ENCODE measurements at regions not wholly inside any gene's neighbourhood (a gene's known extent, or its start where the extent isn't known, plus 50 kb on each side); places are given as distances from the start of the nearest gene placed in this dataset.
"Not testable (repeated sequence)": the region's sequence is repeated elsewhere in the genome, so short reads cannot be mapped to it uniquely, and the experiment has no call there.

GRCh38 chr14:106234525-106235254, 708.3 kb downstream of the TMEM121 start:
- not testable (repeated sequence) for DNase-seq

DNA sequence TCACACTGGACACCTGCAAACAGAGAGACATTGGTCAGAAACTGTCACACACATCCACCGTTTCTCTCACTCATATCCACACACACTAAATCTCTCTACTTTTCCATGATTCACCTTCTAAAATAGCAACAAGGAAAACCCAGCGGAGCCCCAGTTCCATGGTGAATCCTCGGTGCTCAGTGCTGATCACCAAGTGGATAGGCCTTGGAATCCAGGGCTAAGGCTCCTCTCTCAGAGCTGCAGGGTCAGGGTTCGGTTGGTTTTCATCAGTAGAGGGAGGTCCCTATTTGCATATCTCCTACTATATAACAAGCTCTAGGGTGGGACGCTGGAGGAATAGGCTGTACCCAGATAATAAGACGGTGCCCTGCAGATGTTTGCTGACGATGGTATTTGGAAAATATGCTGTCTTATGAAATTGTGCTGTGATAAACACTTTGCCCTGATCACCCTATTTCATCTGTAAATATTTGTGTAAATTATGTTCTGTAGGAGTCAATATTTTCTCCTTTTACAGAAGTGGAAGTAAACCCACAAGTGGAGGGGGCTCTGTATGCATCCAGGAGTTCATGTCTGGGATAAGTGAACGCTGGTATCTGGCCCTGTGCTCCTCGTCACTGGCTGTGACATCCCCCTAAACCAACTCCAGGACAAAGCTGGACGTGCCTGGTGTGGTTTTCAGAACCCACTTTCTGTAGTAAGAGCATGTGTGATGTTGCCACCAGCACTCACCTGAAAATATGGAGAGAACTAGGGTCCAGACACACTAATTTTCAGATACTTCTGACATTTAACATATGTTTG, 709.2 kb downstream of the TMEM121 start:
- no peak for DNase-seq

DNA sequence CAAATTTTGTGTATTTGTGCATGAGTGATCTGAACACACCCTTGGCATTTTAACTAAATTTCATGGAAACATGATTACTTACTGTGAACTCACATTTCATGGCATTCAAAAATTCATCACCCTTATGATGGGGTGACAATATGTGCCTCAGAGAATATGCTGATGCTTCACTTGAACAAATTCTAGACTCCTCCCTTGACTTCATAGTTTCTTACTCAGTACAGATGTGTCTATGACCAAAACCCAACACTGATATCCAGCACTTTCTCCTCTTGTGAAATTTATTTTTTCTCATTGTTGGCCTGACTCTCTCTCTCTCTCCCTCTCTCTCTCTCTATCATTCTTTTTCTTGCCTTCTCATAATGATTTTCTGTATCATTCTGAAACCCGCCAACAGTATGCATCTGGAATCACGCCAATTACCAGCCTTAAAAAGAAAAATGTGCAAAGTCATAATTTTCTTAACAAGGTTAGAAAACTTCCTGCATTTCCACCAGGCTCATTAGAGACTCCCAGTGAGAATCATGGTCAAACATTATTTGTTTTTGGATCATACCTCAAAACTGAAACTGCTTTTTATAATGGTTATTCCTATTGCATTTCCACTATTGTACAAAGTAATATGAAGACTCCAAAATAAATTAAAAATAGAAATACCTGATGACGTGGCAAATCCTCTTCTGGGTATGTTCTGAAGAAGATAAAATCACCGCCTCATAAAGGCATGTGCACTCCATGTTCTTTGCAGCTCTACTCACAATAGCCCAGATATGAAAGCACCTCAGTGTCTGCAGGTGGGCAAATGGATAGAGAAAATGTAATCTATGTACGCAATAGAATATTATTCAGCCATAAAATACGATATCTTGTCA, 722.2 kb downstream of the TMEM121 start:
- DNase-seq = no peak

DNA sequence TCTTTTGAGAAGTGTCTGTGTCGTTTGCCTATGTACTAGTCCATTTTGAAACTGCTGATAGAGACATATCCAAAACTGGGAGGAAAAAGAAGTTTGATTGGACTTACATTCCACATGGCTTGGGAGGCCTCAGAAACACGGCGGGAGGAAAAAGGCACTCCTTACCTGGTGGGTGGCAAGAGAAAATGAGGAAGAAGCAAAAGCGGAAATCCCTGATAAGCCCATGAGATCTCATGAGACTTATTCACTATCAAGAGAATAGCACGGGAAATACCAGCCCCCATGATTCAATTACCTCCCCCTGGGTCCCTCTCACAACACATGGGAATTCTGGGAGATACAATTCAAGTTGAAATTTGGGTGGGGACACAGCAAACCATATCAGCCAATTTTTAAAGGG, 727.6 kb downstream of the TMEM121 start:
- not testable (repeated sequence) for DNase-seq

GRCh38 chr14:106257569-106257994, 731.2 kb downstream of the TMEM121 start:
- DNase-seq = not testable (repeated sequence)

GRCh38 chr14:106268013-106268727, 741.8 kb downstream of the TMEM121 start:
- peak; percentile 39 for DNase-seq

- no peak for DNase-seq
These were observed 742.6 kb downstream of the TMEM121 start for GRCh38 chr14:106269029-106269428.

- DNase-seq = no peak
These were observed 743.2 kb downstream of the TMEM121 start for GRCh38 chr14:106269451-106270204.

DNA sequence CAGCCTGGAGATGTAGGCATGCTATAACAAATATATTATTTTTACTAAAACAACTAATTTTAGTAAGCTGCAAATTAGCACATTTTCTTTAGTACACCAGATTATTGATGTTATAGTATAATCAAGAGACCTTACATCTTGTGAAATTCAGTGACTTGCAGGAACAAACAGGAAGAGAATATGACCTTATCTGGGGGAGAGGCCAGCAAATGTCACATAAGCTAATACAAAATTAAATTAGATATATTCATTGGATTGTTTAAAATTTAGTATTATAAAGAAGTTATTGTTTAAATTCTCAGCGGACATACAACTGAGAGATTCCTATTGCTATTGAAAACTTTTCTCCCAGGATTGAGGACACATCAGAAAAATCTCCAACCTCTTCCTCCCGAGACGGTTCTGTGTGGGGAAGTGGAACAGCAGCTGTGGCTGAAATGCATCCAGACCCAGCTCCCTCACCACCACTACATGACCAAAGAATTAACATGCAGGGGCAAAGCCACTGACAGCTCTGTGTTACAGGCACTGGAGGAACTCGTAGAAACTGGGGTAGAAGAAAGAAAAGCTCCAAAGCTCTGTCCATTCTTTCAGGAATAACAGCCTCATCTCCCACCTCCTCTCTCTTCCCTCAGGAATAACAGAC, 744.2 kb downstream of the TMEM121 start:
- DNase-seq = not testable (repeated sequence)

DNA sequence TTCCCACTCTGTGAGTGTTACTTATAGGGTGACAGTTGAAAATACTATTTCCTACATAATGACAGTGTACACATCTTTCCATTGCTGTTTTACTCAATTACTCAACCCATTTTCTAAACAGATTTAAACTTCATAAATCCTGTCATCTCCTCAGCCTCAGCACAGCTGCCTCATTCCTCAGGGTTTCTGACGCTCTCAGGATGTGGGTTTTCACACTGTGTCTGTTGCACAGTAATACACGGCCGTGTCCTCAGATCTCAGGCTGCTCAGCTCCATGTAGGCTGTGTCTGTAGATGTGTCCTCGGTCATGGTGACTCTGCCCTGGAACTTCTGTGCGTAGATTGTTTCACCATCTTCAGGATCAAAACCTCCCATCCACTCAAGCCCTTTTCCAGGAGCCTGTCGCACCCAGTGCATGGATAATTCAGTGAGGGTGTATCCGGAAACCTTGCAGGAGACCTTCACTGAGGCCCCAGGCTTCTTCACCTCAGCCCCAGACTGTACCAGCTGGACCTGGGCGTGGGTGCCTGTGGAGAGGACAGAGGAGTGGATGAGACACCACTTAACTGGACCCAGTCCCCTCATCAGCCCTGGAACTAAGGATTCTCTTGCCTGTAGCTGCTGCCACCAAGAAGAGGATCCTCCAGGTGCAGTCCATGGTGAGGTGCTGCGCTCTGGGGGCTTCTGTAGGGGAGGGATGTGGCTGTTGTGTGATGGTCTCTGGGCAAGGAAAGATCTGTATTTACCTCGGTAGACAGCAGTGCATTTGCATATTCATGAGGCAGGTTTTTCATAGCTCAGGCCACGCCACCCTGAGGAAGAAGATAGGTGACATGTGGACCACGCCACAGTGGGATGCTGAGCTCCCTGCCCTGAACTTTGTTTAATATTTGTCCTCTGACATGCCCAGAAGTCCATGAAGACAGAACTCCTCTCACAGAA, 750.2 kb downstream of the TMEM121 start:
- no peak for DNase-seq

GRCh38 chr14:106277503-106277902, 751.1 kb downstream of the TMEM121 start:
- no peak for DNase-seq

GRCh38 chr14:106280876-106281275, 754.5 kb downstream of the TMEM121 start:
- DNase-seq = no peak

- DNase-seq = no peak
These were observed 760.4 kb downstream of the TMEM121 start for GRCh38 chr14:106286697-106287290.

- no peak for DNase-seq
These were observed 761.1 kb downstream of the TMEM121 start for GRCh38 chr14:106287506-106287905.

- no peak for DNase-seq
These were observed 765.2 kb downstream of the TMEM121 start for GRCh38 chr14:106291626-106292025.

DNA sequence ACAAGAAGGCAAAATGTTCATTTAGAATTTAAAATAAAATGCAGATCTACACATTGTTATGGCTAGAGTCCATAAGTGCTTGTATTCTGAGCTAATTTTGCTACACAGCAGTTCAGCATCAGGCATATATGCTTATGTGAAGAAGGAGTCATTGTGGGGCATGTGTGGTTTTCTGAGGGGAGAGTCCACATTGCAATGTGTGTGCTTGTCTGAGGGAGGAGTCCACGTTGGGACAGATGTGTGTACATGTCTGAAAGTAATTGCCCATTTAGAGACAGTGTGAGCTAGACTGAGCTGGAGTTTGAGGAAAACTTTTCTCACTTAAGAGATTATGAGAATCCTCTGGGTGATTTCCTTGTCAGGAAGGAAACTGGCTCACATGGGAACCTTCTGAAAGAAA, 767.9 kb downstream of the TMEM121 start:
- DNase-seq = no peak

DNA sequence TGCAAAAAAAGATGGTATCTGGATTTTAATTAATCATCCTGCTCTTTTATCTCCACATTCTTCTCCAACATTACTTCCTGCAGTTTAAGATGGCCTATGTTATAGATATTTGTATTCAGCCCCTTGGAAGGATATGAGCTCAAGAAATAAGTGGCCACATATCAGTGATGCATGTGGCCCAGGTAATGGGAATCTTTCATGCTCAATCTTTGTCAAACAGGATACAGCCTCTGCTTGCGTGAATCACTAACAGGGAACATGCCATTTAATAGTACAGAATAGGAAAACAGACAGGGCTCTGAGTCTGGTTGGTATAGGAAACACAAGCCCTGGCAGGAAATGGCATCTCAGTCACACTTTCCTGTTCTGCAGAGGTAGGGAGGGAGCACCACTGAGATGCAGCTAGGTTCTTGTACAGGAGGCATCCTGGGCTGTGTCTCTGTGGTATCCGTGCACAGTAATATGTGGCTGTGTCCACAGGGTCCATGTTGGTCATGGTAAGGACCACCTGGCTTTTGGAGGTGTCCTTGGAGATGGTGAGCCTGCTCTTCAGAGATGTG, 774.6 kb downstream of the TMEM121 start:
- not testable (repeated sequence) for DNase-seq

DNA sequence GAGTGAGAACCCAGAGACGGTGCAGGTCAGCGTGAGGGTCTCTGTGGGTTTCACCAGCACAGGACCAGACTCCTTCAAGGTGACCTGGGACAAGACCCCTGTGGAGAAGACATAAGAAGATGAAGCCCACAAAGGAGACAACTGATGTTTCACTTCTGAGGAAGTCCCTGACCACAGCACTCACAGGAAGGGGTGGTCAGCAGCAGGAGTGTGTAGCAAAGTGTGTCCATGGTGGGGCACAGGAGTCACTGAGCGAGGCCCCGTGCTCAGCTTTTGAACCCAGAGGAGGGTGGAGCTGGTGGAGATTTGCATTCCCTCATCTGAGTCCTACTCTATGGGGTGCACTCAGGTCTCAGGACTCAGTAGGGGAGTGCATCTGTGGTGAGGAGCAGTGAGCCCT, 775.2 kb downstream of the TMEM121 start:
- not testable (repeated sequence) for DNase-seq

DNA sequence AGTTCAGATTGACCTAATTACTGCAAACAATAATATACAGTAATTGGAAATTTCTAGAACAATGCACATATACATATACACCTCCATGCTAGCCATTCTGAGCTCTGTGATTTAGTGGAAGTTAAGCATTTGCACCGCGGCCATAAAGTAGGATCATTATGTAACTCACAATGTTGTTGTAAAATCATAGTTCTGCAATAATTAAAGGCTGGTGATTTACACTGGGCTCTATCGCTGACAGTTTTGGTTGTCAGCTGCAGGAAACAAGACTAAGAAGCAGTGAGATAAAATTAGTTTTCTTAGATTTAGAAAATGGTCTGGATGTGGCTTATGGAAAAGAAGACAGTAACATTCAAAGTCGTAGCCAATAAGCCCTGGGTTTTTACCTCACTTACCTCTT, 776.3 kb downstream of the TMEM121 start:
- no peak for DNase-seq
